ENCODE measurements at regions not wholly inside any gene's neighbourhood (a gene's known extent, or its start where the extent isn't known, plus 50 kb on each side); places are given as distances from the start of the nearest gene placed in this dataset.

- no peak for DNase-seq
- Histone ChIP-seq H3K36me3 (no peaks in the 10 kb centered on the region), H3K27me3 (no peaks in the 10 kb centered on the region), H3K4me3 (ENCODE audit: low read depth, low read length) (no peak overlapping the region), H3K9me3 (peaks cover 3% of the 10 kb centered on the region), H3K4me1 (no peaks in the 10 kb centered on the region)
- TF ChIP-seq CTCF (IDR thresholded peaks at IDR 0.05; ENCODE audit: low read depth, low read length): no peak
These were observed 1726.1 kb downstream of the TP53TG3F start for GRCh38 chr16:35185366-35186044.

GRCh38 chr16:35186045-35186759, 1726.8 kb downstream of the TP53TG3F start:
- H3K4me3 ChIP-seq (ENCODE audit: low read depth, low read length): no peak overlapping the region
- no peaks in the 10 kb centered on the region for H3K27me3 ChIP-seq
- no peaks in the 10 kb centered on the region for H3K36me3 ChIP-seq
- peaks cover 3% of the 10 kb centered on the region for H3K9me3 ChIP-seq
- no peak for TF ChIP-seq CTCF (IDR thresholded peaks at IDR 0.05; ENCODE audit: low read depth, low read length)
- H3K4me1 ChIP-seq: no peaks in the 10 kb centered on the region
- DNase-seq: no peak

- no peak for TF ChIP-seq CTCF (IDR thresholded peaks at IDR 0.05; ENCODE audit: low read depth, low read length)
- Histone ChIP-seq H3K27me3 (no peaks in the 10 kb centered on the region), H3K4me1 (no peaks in the 10 kb centered on the region), H3K4me3 (ENCODE audit: low read depth, low read length) (no peak overlapping the region), H3K36me3 (no peaks in the 10 kb centered on the region), H3K9me3 (no peaks in the 10 kb centered on the region; the same call in 1 of the 2 replicates)
- no peak for DNase-seq
These were observed 1728.3 kb downstream of the TP53TG3F start for GRCh38 chr16:35187665-35188225.

- no peaks in the 10 kb centered on the region; the same call in 1 of the 2 replicates for H3K9me3 ChIP-seq
- H3K4me3 ChIP-seq (ENCODE audit: low read depth, low read length): no peak overlapping the region
- H3K4me1 ChIP-seq: no peaks in the 10 kb centered on the region
- DNase-seq: no peak
- H3K27me3 ChIP-seq: no peaks in the 10 kb centered on the region
- H3K36me3 ChIP-seq: no peaks in the 10 kb centered on the region
- TF ChIP-seq CTCF (IDR thresholded peaks at IDR 0.05; ENCODE audit: low read depth, low read length): no peak; the same call in 1 of the 2 replicates
These were observed 1729.1 kb downstream of the TP53TG3F start for GRCh38 chr16:35188288-35189155.

GRCh38 chr16:35192993-35193392, 1733.6 kb downstream of the TP53TG3F start:
- no peaks in the 10 kb centered on the region for H3K9me3 ChIP-seq
- no peak overlapping the region for H3K4me3 ChIP-seq (ENCODE audit: low read depth, low read length)
- no peaks in the 10 kb centered on the region for H3K27me3 ChIP-seq
- DNase-seq: no peak
- no peak for TF ChIP-seq CTCF (IDR thresholded peaks at IDR 0.05; ENCODE audit: low read depth, low read length)
- no peaks in the 10 kb centered on the region for H3K36me3 ChIP-seq
- H3K4me1 ChIP-seq: no peaks in the 10 kb centered on the region
